Right atrium auricular region (tissue), 2 donors: ENCODE measurements at regions not wholly inside any gene's neighbourhood (a gene's known extent, or its start where the extent isn't known, plus 50 kb on each side); places are given as distances from the start of the nearest gene placed in this dataset.

ENCODE experiments used
- DNase-seq: peaks from one replicate; pipeline ENCODE4 v3.0.0-alpha.2; 2019; ENCODE audit warnings: low spot score
- H3K27ac ChIP-seq, 2 donors: fragments of 200-600 bp; sonication (generic); 1 replicate in 1 of 2; 2 replicates in 1 of 2; pipeline ENCODE4 v1.5.1; 2016 to 2019
- H3K27me3 ChIP-seq, 2 donors: fragments of 200-600 bp; sonication (generic); one replicate each; pipeline versions ENCODE4 v1.5.1 to v1.6.0; 2017 to 2019
- H3K36me3 ChIP-seq: fragments of 200-600 bp; sonication (generic); one replicate; pipeline ENCODE4 v1.5.1; 2016
- H3K4me1 ChIP-seq, 2 donors: fragments of 200-600 bp; sonication (generic); one replicate each; pipeline versions ENCODE4 v1.5.1 to v1.6.0; 2017 to 2019
- H3K4me3 ChIP-seq, 2 donors: fragments of 200-600 bp; sonication (generic); 1 replicate in 1 of 2; 2 replicates in 1 of 2; pipeline ENCODE4 v1.5.1; 2017 to 2019; ENCODE audit warnings: mild to moderate bottlenecking in 1 of 2, moderate library complexity in 1 of 2
- H3K9me3 ChIP-seq, 2 donors: fragments of 200-600 bp; sonication (generic); one replicate each; pipeline ENCODE4 v1.5.1; 2019
- TF ChIP-seq, protein P1 (sequence below), 2 donors: fragments of 200-600 bp; sonication (generic); IDR thresholded peaks; one replicate each; pipeline ENCODE4 v1.5.1; 2019; ENCODE audit warnings: antibody characterized with exemption in 2 of 2

DNA sequence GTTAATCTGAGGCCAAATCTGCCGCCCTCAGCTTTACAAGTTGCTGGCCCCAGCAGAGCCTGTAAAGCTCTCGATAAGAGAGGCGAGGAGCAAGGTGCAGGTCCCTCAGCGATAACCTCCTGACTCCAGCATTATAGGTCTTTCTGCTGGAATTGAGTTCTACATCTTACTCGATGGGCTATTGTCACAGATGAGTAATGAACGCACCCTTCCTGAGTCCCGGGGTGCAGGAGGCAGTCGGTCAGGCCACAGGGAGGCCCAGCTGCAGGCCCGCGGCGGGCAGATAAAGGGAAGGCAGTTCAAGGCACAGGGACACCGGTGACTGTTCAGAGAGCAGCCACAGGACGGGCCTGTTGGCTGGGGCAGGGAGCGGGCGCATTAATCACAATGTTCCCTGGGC, 157.6 kb upstream of the OBI1 start:
- Histone ChIP-seq H3K27me3 (no peaks in the 10 kb centered on the region), H3K27ac (no peak overlapping the region), H3K36me3 (no peaks in the 10 kb centered on the region), H3K9me3 (no peaks in the 10 kb centered on the region), H3K4me1 (no peaks in the 10 kb centered on the region), H3K4me3 (no peak overlapping the region)
- DNase-seq = no peak
- TF ChIP-seq, protein P1, sequence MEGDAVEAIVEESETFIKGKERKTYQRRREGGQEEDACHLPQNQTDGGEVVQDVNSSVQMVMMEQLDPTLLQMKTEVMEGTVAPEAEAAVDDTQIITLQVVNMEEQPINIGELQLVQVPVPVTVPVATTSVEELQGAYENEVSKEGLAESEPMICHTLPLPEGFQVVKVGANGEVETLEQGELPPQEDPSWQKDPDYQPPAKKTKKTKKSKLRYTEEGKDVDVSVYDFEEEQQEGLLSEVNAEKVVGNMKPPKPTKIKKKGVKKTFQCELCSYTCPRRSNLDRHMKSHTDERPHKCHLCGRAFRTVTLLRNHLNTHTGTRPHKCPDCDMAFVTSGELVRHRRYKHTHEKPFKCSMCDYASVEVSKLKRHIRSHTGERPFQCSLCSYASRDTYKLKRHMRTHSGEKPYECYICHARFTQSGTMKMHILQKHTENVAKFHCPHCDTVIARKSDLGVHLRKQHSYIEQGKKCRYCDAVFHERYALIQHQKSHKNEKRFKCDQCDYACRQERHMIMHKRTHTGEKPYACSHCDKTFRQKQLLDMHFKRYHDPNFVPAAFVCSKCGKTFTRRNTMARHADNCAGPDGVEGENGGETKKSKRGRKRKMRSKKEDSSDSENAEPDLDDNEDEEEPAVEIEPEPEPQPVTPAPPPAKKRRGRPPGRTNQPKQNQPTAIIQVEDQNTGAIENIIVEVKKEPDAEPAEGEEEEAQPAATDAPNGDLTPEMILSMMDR (IDR thresholded peaks at IDR 0.05) = no peak

DNA sequence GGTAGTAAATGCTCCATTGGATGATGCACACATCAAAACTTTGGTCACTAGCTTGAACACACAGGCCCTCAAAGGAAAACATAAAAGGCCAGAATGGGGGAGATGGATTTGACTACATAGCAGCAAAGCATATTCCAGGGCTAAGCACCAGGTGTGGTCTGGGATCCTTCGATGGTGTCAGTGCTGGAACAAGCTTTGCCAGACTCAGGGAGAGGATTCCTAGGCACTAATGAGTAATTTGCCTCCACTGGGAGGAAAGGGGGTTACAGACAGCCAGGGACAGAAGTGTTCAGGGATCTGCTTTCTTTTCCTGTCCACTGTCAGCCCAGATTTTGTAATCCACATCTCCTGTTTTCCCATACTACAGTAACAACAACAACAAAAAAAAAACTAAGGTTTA, 157.2 kb upstream of the OBI1 start:
- no peak overlapping the region for H3K4me3 ChIP-seq
- no peak for DNase-seq
- no peaks in the 10 kb centered on the region for H3K9me3 ChIP-seq
- TF ChIP-seq, protein P1 (IDR thresholded peaks at IDR 0.05) = no peak
- no peaks in the 10 kb centered on the region for H3K36me3 ChIP-seq
- no peak overlapping the region for H3K27ac ChIP-seq
- no peaks in the 10 kb centered on the region for H3K27me3 ChIP-seq
- no peaks in the 10 kb centered on the region for H3K4me1 ChIP-seq

DNA sequence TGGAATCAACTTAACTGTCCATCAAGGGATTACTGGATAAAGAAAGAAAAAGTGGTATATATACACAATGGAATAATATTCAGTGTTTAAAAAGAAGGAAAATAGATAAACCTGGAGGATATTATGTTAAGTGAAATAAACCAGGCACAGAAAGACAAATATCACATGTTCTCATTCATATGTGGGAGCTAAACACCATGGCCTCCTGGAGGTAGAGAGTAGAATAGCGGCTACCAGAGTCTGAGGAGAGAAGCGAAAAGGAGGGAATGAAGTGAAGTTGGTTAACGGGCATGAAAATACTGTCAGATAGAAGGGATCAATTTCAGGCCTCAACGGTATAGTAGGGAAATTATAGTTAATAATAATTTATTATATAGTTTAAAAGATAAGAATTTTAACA, 147.5 kb upstream of the OBI1 start:
- no peak for DNase-seq
- no peaks in the 10 kb centered on the region for H3K27me3 ChIP-seq
- no peak overlapping the region for H3K4me3 ChIP-seq
- H3K9me3 ChIP-seq = no peaks in the 10 kb centered on the region
- H3K27ac ChIP-seq = no peak overlapping the region
- H3K36me3 ChIP-seq = no peaks in the 10 kb centered on the region
- H3K4me1 ChIP-seq = no peaks in the 10 kb centered on the region
- TF ChIP-seq, protein P1 (IDR thresholded peaks at IDR 0.05) = peak; percentile 12 to 21

DNA sequence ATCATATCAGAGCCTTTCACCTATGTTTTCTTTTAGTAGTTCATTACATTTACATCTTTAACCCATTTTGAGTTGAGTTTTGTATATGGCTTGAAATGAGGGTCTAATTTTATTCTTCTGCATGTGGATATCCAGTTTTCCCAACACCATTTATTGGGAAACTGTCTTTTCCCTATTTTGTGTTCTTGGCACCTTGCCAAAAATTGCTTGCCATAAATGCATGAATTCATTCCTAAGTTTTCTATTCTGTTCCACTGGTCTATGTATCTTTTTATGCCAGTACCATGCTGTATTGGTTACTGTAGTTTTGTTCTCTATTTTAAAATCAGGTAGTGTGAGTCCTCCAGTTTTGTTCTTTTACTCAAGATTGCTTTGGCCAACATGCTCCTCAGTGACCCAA, 144.0 kb upstream of the OBI1 start:
- no peaks in the 10 kb centered on the region for H3K36me3 ChIP-seq
- H3K27me3 ChIP-seq = no peaks in the 10 kb centered on the region
- DNase-seq = no peak
- TF ChIP-seq, protein P1 (IDR thresholded peaks at IDR 0.05) = no peak
- H3K9me3 ChIP-seq = no peaks in the 10 kb centered on the region
- no peak overlapping the region for H3K27ac ChIP-seq
- H3K4me1 ChIP-seq = no peaks in the 10 kb centered on the region
- H3K4me3 ChIP-seq = no peak overlapping the region

DNA sequence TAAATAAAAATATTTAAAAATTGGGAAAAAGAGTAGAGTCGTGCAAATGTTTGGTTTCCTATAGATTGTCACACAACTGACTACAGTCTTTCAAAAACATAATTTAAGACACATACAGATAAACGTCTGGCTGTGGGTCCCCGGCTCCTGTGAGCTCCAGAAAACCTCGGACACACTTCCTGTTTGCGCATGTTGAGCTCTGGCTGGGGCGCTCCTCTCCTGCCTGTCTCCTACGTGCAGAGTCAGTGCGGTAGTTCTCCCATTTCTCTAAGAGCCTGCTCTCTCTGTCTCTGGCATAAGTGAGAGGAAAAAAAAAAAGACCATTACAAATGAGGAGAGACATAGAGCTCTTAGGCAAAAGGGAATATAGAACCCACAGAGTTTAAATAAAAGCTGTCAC, 128.2 kb upstream of the OBI1 start:
- Histone ChIP-seq H3K27me3 (no peaks in the 10 kb centered on the region), H3K9me3 (no peaks in the 10 kb centered on the region), H3K36me3 (no peaks in the 10 kb centered on the region), H3K4me3 (no peak overlapping the region), H3K27ac (no peak overlapping the region), H3K4me1 (no peaks in the 10 kb centered on the region)
- no peak for DNase-seq
- TF ChIP-seq, protein P1 (IDR thresholded peaks at IDR 0.05) = no peak

DNA sequence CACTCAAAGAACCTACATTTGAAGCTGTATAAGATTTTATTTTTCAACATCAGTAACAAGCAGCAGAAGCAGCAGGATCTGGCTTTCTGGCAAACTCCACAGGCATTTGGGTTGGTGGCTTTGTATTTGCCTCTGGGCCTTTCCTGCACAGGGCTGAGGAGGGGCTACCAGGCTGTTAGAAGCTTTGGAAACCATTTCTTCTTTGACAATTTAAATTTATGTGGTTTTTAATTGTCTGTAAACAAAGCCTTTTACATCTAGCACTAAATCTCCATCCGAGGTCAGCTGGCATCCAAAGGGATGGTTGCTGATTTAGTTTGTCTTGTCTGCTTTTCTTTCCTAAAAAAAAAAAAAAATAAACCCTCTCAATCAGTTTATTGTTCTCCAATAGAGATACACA, 127.5 kb upstream of the OBI1 start:
- no peaks in the 10 kb centered on the region for H3K4me1 ChIP-seq
- TF ChIP-seq, protein P1 (IDR thresholded peaks at IDR 0.05) = no peak
- no peaks in the 10 kb centered on the region for H3K27me3 ChIP-seq
- DNase-seq = no peak
- no peak overlapping the region for H3K27ac ChIP-seq
- no peaks in the 10 kb centered on the region for H3K36me3 ChIP-seq
- H3K4me3 ChIP-seq = no peak overlapping the region
- H3K9me3 ChIP-seq = no peaks in the 10 kb centered on the region
